HG03457 (cell line): ENCODE measurements at regions not wholly inside any gene's neighbourhood (a gene's known extent, or its start where the extent isn't known, plus 50 kb on each side); places are given as distances from the start of the nearest gene placed in this dataset.
"Not testable (repeated sequence)": the region's sequence is repeated elsewhere in the genome, so short reads cannot be mapped to it uniquely, and the experiment has no call there.

Experiments
- ATAC-seq: cut with Tn5 transposase; IDR thresholded peaks from one replicate; pipeline ENCODE4 v1.9.1; 2021; ENCODE audit warnings: moderate number of reproducible peaks; ENCODE audit not compliant: unreplicated experiment

DNA sequence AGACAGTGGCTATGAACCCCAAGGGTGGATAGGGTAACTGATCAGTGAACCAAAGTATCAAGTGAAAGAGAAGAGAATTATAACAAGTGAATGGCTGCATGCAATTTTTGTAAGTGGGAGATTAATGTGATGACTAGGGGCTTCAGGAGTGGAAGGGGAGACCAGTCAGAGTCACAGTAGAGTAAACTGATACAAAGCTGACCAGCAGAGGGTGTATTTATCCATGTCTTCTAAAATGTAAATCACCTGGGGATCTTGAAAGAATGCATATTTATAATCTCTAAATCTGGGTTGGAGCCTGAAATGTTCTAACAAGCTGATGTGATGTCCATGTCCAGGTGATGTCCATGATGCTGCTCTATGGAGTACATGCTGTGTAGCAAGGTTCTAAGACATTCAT, 1351.3 kb upstream of the CHAC2 start:
- no peak for ATAC-seq

DNA sequence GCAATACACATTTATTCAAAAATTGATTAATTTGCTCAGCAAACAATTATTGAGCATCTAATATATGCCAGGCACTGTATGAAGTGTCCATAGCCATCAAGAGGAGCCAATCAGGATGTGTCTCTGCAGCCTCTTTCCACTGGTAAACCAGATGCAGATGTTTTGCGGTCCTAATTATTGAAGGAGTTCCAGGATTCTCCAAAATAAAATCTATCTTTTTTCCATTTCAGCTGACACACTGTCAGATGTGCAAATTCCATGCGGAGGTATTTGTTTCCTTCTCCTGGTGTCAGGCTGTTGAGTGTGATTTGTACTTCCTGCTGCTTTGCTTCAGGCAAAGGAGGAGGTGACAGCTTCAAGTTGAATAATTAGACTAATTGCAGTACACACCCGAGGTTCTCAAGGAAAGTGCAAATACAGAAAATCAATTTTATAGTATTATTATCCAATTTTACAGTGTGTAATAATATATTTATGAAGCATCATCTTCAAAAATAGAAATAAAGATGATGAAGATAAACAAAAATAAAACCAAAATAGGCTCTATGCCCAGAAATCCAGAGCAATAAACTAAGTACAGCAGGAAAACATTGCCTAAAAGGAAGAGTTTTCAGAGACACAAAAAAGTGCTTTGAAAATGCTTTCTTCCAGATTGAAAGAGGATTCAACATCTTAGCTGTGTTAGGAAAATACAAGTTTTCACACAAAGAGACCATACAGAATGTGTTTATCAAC, 1352.9 kb upstream of the CHAC2 start:
- no peak for ATAC-seq

DNA sequence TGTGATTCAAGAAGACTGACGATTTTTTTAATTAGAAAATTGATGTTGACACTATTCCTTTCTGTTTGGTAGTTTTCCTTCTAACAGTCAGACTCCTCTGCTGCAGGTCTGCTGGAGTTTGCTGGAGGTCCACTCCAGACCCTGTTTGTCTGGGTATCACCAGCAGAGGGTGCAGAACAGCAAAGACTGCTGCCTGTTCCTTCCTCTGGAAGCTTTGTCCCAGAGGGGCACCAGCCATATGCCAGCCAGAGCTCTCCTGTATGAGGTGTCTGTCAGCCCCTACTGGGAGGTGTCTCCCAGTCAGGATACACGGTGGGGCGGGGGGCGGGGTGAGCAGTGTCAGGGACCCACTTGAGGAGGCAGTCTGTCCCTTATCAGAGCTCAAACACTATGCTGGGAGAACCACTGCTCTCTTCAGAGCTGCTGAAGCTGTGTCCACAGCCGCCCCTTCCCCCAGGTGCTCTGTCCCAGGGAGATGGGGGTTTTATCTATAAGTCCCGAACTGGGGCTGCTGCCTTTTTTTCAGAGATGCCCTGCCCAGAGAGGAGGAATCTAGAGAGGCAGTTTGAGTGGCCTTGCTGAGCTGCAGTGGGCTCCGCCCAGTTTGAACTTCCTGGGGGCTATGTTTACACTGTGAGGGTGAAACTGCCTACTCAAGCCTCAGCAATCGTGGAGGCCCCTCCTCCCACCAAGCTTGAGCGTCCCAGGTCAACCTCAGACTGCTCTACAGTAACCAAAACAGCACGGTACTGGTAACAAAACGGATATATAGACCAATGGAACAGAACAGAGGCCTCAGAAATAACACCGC, 1358.1 kb upstream of the CHAC2 start:
- not testable (repeated sequence) for ATAC-seq

DNA sequence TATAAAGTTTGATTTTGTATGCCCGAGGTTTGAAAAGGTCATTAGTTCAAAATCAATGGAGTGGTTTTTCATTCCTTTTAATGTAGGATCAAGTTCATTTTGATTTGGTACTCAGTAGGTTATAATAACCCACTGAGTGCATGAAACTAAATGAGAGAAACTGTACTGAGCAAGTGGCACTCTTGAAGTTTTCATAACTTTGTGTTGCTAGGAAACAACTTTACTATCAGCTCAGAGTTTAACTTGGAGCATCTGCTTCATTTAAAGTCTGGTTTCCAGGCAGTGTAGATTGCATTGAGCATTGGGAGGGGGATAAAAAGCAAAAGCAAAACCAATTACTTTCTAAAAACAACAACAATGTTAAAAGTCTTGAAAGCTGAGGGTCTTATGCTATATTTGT, 1361.6 kb upstream of the CHAC2 start:
- no peak for ATAC-seq

DNA sequence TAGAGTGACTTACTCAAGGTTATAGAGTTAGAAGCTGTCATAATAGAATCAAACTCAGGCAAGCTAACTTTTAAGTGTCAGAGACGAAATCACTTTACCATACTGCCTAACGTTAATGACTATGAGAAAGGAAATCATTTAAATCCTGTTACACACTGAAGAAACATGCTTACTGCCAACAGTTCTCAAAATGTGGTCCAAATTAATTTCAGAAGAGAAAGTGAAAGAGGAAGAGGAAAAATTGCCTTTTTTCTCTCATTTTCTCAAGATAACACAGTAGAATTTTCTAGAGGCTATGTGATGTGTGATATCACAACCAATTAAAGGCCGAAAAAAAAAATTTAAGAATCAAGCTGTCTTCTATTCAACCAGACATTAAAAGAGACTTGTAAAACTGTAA, 1362.7 kb upstream of the CHAC2 start:
- ATAC-seq = no peak

DNA sequence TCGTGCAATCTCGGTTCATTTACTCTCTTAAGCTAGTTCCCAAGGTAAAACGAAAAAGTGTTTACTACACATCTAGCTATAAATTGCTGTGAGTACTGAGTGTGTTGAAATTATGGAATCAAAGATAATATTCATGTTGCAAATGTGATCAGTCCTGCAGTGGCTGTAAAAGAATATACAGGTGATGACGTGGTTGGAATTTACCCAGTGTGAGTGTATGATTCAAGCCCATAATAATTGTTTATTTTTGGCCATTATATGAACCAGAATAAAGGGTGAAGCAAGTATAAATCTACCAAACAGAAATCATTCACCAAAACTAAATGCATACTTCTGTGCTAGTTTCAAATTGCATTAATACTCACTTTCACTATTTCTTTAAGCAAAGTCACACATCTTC, 1363.6 kb upstream of the CHAC2 start:
- no peak for ATAC-seq

DNA sequence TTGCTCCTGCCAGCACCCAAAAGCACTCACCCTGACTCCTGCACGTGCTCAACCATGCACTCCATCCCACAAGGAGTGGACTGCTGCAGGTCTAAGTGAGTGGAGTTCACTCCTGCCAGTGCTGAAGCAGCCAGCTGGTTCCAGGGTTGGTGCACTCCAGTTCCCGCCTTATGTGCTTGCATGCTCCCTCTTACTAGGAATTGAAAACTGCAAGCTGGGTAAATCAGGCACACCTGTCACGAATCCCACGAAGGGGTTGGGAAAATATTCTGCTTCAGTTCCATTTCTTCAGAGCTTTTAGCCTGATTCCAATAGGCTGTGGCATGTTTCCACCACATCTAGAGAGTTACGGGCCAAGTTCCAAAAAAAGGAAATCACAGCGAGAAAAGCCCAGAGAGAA, 1365.5 kb upstream of the CHAC2 start:
- no peak for ATAC-seq

DNA sequence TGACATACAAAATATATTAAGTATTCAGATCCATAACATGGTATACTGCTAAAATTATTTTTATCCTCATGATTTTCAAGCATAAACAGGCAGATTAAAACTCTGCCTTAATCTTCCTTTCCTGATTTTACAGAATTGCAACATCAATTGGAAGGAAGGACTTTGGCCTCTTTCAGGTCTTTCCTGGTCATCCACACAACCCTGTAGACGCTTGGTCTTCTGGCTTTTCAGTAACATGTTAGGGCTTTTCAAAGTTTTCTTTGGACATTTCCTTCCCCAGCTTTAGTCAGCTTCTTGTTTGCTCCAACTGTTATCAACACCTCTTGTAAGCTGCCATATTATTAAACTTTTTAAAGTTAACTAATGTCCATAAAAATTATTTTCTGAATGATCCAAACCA, 1364.9 kb upstream of the NRXN1 start:
- no peak for ATAC-seq

DNA sequence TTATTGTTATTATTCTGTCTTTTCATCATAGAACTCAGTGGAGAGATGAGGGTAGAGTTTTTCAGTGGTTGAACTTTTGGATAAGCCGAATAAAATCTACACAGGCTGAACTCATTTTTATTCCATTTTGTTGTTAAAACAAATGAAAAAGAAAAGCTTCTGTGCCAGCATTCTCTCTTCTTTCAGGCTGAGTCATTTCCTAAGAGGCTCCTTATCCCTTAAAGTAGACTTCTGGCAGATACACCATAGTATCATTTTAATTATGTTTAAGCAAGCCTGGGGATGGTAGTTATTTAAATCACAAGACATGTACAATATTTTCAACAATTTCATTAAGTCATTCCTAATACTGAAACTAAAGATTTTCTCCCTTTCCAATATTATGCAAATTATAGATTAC, 1364.0 kb upstream of the NRXN1 start:
- no peak for ATAC-seq

DNA sequence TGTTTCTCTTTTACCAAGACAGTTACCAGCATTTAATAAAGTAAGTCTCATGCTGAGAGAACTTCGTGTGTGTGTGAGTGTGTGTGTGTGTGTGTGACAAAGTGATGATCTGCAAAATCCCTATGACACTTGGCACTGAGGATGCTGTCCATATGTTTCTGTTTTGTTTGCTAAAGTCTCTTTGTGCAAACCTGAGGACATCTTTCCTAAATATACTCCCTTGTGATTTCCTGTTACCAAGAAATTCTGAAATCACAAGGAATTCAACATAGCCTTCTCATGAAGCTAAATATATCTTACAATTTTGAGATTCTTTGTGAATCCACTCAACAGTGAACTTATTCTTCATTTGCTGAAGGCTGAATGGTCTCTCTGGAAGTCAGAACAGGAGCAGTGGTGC, 1359.7 kb upstream of the NRXN1 start:
- ATAC-seq = no peak

DNA sequence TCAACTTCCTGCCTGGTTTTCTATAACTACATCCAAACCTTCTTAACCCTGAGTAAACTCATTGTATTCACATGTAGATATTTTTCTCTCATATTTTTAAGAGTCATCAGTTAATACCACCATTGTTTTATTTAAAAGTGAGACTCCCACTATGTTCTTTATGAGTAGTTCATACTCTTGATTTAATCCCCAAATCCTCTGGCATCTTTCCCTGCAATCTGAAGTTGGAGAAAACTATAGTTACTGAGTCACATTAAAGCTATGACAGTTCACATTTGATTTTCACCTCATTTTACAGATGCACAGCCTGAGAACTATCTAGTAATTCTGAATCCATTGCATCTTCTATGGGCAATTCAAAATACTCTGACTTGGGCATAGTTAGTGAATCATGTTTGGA, 1358.7 kb upstream of the NRXN1 start:
- no peak for ATAC-seq

DNA sequence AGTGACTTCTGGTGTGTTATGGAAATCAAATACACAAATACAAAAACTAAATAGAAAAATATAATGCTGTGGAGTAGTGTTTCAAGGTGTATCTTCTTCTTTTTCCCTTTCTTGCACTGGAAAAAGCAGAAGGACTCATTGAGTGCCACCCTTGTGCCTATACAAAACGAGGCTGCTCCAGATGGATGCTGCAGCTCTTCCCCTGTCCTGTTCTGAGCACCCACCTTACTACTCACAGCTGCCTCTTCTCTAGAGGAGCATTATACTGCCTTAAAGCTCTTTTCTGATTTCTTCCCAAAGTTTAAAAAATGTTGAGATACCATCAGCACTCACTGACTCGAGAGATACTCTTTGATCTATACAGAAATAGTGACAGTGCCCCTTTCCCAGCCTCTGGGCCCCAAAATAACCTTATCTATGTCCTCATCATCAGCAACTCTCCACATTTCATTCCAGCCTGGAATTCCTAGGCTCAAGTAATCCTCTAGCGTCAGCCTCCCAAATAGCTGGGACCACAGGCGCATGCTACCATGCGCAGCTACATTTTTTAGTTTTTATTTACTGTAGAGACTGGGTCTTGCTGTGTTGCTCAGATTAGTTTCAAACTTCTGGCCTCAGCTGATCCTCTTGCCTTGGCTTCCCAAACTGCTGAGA, 1356.1 kb upstream of the NRXN1 start:
- ATAC-seq = no peak

DNA sequence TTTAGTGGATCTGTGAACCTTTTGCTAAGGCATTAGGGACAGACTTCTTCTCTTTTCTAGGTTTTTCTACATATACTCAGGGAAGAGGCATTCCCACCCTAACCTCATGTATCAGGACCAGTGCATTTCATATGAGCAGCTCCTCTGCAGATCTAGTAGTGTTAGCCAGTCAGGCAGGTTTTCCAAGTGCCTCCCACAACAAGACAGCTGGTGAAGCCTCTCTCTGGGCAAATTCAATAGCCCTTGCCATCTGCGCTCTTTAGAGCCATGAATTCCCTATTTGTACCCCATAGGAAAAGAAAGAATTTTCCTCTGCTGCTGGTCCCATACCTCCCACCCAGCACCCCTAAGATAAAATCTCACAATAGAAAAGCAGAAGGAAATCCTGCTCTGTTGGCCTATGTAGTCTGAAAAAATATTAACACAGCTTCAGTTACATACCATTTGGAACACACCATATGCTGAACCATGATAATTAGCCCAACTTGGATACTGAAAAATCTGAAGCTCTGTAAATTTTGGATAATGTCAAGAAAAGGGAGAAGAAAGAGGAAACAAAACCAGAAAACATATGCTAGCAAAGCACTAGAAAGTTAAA, 1354.6 kb upstream of the NRXN1 start:
- ATAC-seq = no peak

DNA sequence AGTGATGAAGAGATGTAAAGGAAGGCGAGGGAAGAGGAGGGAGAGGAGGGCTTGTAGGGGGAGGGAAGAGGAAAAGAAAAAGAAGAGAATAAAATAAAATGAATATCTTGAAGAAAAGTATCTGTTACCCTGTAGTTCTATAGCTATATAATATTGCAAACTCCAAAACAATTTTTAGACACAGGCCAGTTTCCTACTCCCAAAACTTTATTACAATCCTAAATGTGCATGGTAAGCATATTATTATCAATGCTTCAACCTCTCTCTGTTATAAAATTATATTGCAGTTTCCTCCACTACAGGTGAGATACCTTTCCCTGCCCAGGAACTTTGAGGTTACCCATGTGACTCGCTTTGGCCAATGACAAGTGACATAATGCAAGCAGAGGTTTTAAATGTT, 1351.6 kb upstream of the NRXN1 start:
- ATAC-seq = no peak

DNA sequence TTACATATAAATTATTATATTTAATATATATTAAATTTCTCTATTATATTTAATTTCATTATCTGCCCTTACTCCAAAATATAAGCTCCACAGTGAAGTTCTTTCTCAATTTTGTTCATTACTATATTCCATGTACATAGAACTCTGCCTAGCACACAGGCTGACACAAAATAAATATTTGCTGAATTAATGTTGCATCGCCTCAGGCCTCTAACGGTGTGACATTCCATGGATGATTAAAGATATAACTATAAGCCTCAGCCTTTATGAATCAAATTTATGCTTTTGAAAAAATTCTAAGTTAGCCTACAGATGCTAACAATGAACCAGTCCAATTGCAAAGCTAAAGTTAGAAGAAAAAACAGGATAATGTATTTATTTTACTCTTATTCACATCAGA, 1337.2 kb upstream of the NRXN1 start:
- ATAC-seq = no peak

DNA sequence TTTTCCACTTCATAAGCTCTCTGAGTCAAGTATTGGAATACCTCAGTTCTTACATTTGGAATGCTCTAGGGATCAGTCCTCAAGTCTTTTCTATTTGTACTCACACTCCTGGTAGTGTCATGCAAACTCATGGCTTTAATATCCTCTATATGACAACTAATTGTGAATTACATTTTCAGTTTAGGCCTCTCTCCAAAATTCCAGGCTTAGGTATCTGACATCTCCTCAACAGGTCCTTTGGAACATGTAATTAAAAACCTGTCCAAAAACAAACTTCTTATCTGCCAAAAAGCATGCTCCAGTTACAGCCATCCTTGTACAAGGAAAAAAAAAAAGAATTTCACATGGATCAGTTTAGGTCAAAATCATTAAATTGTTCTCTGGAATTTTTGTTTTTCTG, 1336.2 kb upstream of the NRXN1 start:
- no peak for ATAC-seq

DNA sequence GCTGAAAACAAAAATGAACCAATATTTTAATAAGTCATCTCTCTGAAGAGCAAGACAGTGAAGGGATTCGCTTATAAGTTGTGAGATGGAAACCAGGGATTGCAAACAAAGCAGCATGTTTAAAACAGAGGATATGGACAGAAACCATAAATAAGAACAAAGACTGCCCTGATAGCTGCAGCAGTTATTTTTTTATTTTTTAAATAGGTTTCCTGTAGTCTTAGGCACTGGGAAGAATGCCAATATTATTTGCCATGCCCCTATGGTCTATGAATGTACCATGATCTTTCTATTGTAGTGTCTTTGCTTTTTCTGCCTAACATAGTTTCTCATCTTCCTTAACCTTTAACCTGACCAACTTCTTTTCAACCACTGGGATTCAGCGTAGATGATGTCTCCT, 1334.0 kb upstream of the NRXN1 start:
- no peak for ATAC-seq

DNA sequence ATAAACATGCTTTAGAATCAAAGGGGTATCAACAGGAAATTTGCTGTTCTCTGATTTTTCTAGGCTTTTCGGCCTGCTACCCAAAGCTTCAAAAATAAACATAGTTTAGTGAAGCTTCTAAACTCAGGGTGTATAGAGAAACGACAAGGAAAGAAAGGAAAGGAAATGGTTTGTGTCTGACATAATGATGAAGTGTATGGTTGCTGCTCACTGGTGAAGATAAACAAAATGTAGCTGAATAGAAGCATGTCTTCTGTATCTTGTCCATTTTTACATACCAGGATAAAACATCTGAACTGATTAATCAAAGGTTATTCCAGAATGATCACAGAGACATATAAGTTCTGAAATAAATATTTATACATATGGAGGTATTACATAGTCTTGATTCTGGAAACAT, 1324.6 kb upstream of the NRXN1 start:
- no peak for ATAC-seq

DNA sequence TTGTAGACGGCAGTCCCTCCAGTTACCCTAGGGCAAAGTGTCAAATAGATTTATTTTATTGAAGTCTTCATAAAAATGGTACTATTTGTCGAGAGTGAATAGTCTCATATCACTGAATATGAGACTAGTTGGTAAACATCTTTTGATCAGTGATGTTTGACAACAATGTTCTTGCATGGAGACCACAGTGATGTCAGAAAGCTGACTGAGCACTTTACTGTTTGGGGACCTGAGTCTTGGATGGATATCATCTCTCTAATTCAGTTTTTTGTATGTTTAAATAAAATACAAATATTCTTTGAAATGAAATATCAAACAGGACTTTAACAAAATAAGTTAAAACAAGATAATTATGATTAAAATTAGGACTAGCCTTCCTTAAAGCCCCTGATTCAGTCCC, 1315.4 kb upstream of the NRXN1 start:
- no peak for ATAC-seq

DNA sequence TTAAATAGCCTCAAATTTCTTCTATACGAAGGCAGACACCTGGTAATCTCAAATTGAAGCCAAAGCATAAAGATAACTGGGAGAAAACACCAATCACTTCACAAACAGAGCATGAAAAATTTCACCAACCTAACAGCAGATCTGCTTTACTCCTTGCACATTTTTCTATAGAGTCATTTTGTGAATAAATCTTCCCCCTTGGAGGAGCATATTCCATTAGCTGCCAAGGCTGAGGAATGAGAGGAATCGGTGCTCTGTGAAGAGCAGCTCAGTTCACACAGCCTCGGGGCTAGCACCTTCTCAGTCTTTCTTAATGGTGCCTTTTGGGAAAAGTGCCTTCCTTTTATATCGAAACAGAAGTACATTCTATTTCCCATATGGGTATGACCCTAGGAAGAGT, 1313.7 kb upstream of the NRXN1 start:
- ATAC-seq = no peak

DNA sequence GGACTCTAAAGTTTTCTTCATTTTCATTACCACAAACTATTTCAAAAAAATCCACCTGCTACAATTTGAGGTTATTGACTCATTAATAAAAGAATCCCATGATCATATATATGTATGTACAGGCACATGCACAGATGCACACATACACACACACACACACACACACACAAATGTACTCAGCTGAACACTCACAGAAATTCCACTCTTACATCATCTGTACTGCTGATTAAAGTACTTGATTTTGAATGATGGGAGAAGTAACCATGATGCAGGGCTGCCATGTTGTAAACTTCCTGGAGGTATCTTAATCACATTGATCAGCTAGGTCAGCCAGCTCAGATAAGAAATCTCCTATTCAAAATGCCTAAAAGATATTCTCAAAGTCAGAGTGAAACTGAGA, 1313.2 kb upstream of the NRXN1 start:
- no peak for ATAC-seq
